ENCODE measurements at regions not wholly inside any gene's neighbourhood (a gene's known extent, or its start where the extent isn't known, plus 50 kb on each side); places are given as distances from the start of the nearest gene placed in this dataset.
"Not testable (repeated sequence)": the region's sequence is repeated elsewhere in the genome, so short reads cannot be mapped to it uniquely, and the experiment has no call there.

DNA sequence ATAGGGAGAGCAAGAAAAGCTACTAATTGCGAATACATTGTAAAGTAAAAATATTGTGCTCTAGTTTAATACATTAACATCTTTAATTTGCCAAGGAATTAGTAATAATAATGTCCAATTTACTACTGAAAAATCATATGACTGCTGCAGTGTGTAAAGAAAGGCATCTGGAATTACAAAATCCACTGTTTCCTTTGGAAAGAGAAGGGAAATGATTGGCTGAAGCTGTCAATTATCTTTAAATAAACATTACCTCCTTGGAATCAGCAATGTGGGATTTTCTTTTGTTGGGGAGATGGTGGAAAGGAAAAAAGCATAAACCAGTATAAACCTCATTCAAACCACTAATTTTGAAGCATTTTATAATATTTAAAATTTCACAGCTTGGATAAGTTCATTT, 276.0 kb downstream of the MAP2K6 start:
- no peak for TF ChIP-seq CTCF (IDR thresholded peaks at IDR 0.05; ENCODE audit: insufficient read depth, low read depth, low read length, missing control alignments)
- no peak for DNase-seq (ENCODE audit: low read depth)

GRCh38 chr17:69692171-69692570, 277.7 kb downstream of the MAP2K6 start:
- no peak overlapping the region for H3K4me3 ChIP-seq (ENCODE audit: low read length)
- TF ChIP-seq CTCF (IDR thresholded peaks at IDR 0.05; ENCODE audit: insufficient read depth, low read depth, low read length, missing control alignments) = no peak
- DNase-seq (ENCODE audit: low read depth) = no peak

More for the DNA sequence above, 276.0 kb downstream of the MAP2K6 start:
- H3K4me3 ChIP-seq (ENCODE audit: low read length) = no peak overlapping the region

- H3K4me3 ChIP-seq (ENCODE audit: low read length) = no peak overlapping the region
- no peak for TF ChIP-seq CTCF (IDR thresholded peaks at IDR 0.05; ENCODE audit: insufficient read depth, low read depth, low read length, missing control alignments)
- DNase-seq (ENCODE audit: low read depth) = no peak
Measured at GRCh38 chr17:69695646-69696045, 281.1 kb downstream of the MAP2K6 start.

GRCh38 chr17:69696650-69697049, 282.2 kb downstream of the MAP2K6 start:
- TF ChIP-seq CTCF (IDR thresholded peaks at IDR 0.05; ENCODE audit: insufficient read depth, low read depth, low read length, missing control alignments) = no peak
- H3K4me3 ChIP-seq (ENCODE audit: low read length) = no peak overlapping the region
- DNase-seq (ENCODE audit: low read depth) = no peak

- not testable (repeated sequence) for DNase-seq (ENCODE audit: low read depth); H3K4me3 ChIP-seq (ENCODE audit: low read length)
Measured at GRCh38 chr17:69698352-69698751, 283.9 kb downstream of the MAP2K6 start.

DNA sequence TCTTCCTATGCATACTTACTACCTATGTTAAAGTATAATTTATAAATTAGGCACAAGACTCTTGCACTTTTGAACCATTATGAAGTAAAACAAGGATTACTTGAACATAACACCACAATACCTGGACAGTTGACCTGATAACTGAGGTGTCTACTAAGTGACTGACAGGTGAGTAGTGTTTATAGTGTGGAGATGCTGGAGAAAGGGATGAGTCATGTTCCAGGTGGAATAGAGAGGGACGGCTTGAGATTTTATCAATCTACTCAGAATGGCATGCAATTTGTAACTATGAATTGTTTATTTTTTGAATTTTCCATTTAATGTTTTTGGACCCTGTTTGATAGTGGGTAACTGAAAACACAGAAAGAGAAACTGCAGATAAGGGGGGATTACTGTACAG, 287.6 kb downstream of the MAP2K6 start:
- peak; percentile 36 for DNase-seq (ENCODE audit: low read depth)
- H3K4me3 ChIP-seq (ENCODE audit: low read length) = no peak overlapping the region
- TF ChIP-seq CTCF (IDR thresholded peaks at IDR 0.05; ENCODE audit: insufficient read depth, low read depth, low read length, missing control alignments) = no peak

DNA sequence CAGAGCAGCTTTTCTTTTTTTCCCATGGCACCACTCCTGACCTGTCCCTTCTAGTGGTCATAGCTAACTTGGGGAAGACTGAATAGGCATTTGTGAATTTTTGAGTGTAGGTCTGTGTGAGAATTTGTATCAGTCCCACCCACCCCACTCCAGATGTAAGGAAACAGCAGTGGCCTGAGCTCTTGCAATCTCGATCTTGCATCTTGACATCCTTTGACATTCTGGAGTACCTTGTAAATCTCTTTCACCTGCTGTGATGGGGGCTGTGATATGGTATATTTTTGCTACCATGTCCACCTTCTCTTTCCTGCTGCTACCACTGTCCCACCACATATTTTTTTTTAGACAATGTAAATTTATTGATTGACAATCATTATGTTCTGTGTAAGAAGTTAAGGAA, 289.3 kb downstream of the MAP2K6 start:
- TF ChIP-seq CTCF (IDR thresholded peaks at IDR 0.05; ENCODE audit: insufficient read depth, low read depth, low read length, missing control alignments) = no peak
- H3K4me3 ChIP-seq (ENCODE audit: low read length) = no peak overlapping the region

GRCh38 chr17:69704935-69705334, 290.4 kb downstream of the MAP2K6 start:
- no peak for TF ChIP-seq CTCF (IDR thresholded peaks at IDR 0.05; ENCODE audit: insufficient read depth, low read depth, low read length, missing control alignments)
- no peak for DNase-seq (ENCODE audit: low read depth)
- no peak overlapping the region for H3K4me3 ChIP-seq (ENCODE audit: low read length)

More for the DNA sequence above, 289.3 kb downstream of the MAP2K6 start:
- no peak for DNase-seq (ENCODE audit: low read depth)

All from epithelial cell of esophagus (primary cell).